ENCODE measurements at regions not wholly inside any gene's neighbourhood (a gene's known extent, or its start where the extent isn't known, plus 50 kb on each side); places are given as distances from the start of the nearest gene placed in this dataset.

DNA sequence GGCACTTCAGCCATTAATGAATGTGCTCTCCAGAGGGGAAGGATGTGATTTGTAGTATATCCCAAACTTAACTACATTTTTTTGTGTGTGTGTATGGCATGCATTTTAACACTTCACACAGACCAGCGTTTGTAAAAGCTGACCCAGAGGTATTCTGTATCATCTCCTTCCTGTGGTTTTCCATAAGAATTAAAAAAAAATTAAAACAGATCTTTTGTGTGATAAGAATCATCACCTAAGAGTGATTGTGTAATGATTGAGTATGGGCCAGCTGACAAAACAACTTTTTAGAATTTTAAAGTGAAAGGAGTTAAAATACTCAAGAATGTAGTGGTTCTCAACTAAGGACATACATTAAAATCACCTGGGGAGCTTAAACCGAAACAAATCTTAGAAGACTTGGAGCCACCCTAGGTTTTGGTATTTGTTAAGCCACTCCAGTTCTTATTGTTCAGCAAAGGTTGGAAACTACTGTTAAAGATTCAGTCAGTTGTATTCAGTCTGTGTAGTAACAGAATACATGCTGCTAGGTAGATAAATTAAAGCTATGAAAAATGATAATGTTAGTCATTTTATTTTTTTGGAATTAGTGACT is 120.1 kb downstream of the HAUS1 start:
- no peak for TF ChIP-seq CTCF (conservative IDR thresholded peaks at IDR 0.05)
- no peak for TF ChIP-seq ZFX (IDR thresholded peaks at IDR 0.05)

All from C4-2B (cell line).